ENCODE measurements at regions not wholly inside any gene's neighbourhood (a gene's known extent, or its start where the extent isn't known, plus 50 kb on each side); places are given as distances from the start of the nearest gene placed in this dataset.

- intact Hi-C loops (cut with DNase I) = no loop called here
- DNase-seq (no peak), ATAC-seq (ENCODE audit: poor library complexity) (no peak)
Measured at GRCh38 chr6:48057601-48058000, 53.4 kb downstream of the PTCHD4 start.

DNA sequence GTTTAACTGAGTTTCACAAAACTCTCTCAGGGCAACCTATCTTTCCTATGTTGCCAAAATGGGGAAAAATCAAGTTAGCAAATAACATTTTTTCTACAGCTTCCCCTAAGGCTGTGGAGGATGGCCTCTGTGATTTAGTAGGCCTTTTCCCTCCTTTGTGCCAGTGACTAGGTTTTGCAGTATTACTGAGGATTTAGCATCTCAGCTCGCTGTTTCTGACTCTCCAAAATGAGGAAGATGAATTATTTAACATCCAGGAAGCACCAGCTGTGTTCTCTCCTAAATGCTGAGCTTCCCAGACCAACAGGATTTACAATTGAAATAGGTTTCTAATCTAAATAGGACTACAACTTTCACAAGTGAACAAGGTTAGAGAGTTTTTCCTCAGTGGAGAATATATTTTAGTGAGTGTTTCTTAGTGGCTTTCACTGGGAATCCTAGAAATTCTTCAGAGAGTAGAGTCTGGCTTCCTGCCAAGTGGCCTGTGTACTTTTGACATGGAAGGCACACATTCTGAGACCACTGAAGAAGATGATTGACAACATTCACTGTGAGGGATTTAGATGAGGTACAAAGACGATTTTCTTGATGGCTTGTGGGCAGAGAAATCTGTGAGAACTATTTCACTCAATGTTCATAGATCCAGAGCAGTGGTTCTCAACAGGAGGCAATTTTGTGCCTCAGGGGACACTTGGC lies 62.4 kb downstream of the PTCHD4 start:
- no peak for DNase-seq
- ATAC-seq (ENCODE audit: poor library complexity) = peak; percentile 34
- intact Hi-C loops (cut with DNase I) = no loop called here

GRCh38 chr6:48041894-48042293 lies 69.1 kb downstream of the PTCHD4 start:
- no peak for ATAC-seq (ENCODE audit: poor library complexity)
- DNase-seq = no peak
- intact Hi-C loops (cut with DNase I) = no loop called here

DNA sequence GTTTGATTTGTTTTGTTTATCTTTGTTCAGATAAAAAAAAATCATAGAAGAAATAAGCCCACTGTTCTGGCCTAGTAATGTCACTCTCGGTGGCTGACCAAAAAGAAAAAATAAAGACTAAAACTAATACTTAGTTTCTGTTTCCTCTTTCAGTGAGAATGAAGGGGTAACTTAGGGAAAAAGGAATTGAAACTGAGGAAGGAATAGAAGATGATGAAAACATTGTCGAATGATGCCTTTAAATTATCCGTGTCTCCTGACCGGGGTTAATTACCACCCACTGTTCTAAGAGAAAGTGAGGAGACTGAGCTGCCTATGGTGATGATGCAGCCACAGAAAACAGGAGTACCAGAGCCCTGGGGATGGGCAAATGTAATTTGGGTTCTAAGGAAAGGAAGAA lies 73.1 kb downstream of the PTCHD4 start:
- intact Hi-C loops (cut with DNase I) = no loop called here
- ATAC-seq (ENCODE audit: poor library complexity) (peak; percentile 39), DNase-seq (no peak)

DNA sequence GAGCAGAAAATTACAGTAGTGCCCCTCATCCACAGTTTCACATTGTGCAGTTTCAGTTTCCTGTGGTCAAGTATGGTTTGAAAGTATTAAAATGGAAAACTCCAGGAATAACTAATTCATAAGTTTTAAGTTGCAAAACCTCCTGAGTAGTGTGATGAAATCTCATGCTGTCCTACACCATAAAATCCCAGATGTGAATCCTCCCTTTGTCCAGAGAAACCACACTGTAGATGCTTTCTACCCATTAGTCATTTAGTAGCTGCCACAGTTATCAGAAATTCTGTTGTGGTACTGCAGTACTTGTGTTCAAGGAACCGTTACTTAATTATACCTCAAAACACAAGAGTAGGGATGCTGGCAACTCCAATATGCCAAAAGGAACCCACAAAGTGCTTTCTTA lies 74.7 kb downstream of the PTCHD4 start:
- ATAC-seq (ENCODE audit: poor library complexity) (no peak), DNase-seq (no peak)
- intact Hi-C loops (cut with DNase I) = no loop called here

GRCh38 chr6:48032151-48032550 lies 78.8 kb downstream of the PTCHD4 start:
- no peak for ATAC-seq (ENCODE audit: poor library complexity)
- intact Hi-C loops (cut with DNase I) = no loop called here

GRCh38 chr6:48031711-48032110 lies 79.3 kb downstream of the PTCHD4 start:
- ATAC-seq (ENCODE audit: poor library complexity) = no peak
- intact Hi-C loops (cut with DNase I) = no loop called here
- DNase-seq = no peak

More at GRCh38 chr6:48032151-48032550, 78.8 kb downstream of the PTCHD4 start:
- DNase-seq = no peak

- ATAC-seq (ENCODE audit: poor library complexity) (no peak), DNase-seq (no peak)
- intact Hi-C loops (cut with DNase I) = no loop called here
Measured at GRCh38 chr6:48027704-48028435, 83.1 kb downstream of the PTCHD4 start.

DNA sequence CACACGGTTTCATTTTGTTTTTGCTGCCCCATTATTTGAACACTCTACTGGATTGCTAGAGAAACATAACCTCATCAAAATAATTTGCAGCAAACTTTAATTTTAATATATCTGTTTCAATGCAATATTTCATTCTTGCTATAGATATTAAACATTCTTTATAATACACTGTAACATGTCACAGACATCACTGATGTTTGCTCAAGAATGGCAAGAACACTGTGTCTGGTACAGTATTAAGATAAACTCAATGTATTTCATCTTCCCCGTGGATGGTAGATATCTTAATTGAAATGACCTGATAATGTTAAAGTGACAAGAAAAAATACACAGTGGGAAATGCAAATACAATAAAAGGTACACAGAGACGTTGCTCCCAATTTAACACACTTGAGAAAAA lies 86.0 kb downstream of the PTCHD4 start:
- ATAC-seq (ENCODE audit: poor library complexity) = no peak
- intact Hi-C loops (cut with DNase I) = no loop called here
- no peak for DNase-seq

DNA sequence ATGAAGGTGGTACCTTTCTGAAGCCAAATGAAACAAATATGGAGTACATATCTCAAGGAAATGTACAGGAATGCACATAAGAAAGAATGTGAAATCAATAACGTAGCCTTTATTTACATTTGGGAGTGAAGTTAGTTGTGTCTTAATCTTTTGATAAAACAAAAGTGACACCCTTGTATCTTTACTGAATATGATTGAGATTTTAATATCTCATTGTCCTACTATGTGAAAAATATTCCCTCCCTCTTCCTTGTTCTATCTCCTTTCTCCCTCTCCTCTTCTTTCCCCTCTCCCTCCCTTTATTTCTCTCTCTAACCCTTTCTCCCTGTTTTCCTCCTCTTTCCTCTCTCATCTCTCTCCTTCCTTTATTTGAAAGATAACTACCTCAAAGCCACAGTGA lies 89.1 kb downstream of the PTCHD4 start:
- ATAC-seq (ENCODE audit: poor library complexity) (no peak), DNase-seq (no peak)
- intact Hi-C loops (cut with DNase I) = no loop called here

GRCh38 chr6:48016020-48016755 lies 94.8 kb downstream of the PTCHD4 start:
- DNase-seq (no peak), ATAC-seq (ENCODE audit: poor library complexity) (no peak)
- intact Hi-C loops (cut with DNase I) = no loop called here

DNA sequence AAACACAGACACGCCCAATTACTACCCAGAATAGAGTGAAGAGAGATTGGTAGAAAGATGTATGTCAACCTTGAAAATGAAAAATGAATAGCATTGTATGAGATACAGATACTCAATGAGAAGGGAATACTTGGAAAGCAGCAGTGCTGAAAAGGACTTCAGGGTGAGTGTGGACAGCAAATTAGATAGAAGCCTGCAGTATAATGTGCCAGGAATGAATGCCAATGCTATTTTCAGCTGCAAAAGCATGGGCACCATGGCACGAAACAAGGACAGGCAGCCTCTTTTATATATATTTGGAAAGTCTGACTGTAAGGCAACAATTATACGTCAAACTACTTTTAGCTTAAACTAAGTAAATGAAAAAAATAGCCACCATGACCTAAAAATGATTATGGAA lies 118.2 kb downstream of the PTCHD4 start:
- intact Hi-C loops (cut with DNase I) = no loop called here
- ATAC-seq (ENCODE audit: poor library complexity) (peak; percentile 99), DNase-seq (no peak)

GRCh38 chr6:47983491-47983890 lies 127.5 kb downstream of the PTCHD4 start:
- intact Hi-C loops (cut with DNase I) = no loop called here
- ATAC-seq (ENCODE audit: poor library complexity) = no peak
- no peak for DNase-seq

GRCh38 chr6:47977314-47977713 lies 133.7 kb downstream of the PTCHD4 start:
- ATAC-seq (ENCODE audit: poor library complexity) = no peak
- DNase-seq = no peak
- intact Hi-C loops (cut with DNase I) = no loop called here

GRCh38 chr6:47974106-47974505 lies 136.9 kb downstream of the PTCHD4 start:
- ATAC-seq (ENCODE audit: poor library complexity) (no peak), DNase-seq (no peak)
- intact Hi-C loops (cut with DNase I) = no loop called here

DNA sequence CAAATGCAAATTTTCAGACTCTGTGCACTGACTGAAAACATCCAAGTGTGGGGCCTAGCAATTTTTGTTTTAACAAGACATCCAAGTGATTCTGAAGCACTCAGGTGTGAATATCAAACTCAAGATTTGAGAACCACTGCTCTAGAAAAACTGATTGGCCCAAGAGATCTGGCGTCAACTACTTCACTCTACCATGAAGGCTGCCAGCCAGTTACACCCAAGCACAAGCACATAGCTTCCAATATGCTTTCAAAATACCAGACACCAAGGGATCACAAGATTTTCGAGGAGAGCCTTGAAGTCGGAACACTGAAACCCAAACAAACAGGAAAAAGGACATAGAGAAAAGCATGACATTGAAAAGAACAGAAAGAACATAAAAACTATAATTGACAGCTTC lies 140.2 kb downstream of the PTCHD4 start:
- DNase-seq (no peak), ATAC-seq (ENCODE audit: poor library complexity) (no peak)
- intact Hi-C loops (cut with DNase I) = no loop called here

GRCh38 chr6:47967843-47968242 lies 143.2 kb downstream of the PTCHD4 start:
- DNase-seq (no peak), ATAC-seq (ENCODE audit: poor library complexity) (no peak)
- intact Hi-C loops (cut with DNase I) = no loop called here

GRCh38 chr6:47964969-47965368 lies 146.0 kb downstream of the PTCHD4 start:
- no peak for ATAC-seq (ENCODE audit: poor library complexity)
- intact Hi-C loops (cut with DNase I) = no loop called here

GRCh38 chr6:47952640-47953039 lies 158.4 kb downstream of the PTCHD4 start:
- DNase-seq (no peak), ATAC-seq (ENCODE audit: poor library complexity) (no peak)
- intact Hi-C loops (cut with DNase I) = no loop called here

More at GRCh38 chr6:47964969-47965368, 146.0 kb downstream of the PTCHD4 start:
- no peak for DNase-seq

DNA sequence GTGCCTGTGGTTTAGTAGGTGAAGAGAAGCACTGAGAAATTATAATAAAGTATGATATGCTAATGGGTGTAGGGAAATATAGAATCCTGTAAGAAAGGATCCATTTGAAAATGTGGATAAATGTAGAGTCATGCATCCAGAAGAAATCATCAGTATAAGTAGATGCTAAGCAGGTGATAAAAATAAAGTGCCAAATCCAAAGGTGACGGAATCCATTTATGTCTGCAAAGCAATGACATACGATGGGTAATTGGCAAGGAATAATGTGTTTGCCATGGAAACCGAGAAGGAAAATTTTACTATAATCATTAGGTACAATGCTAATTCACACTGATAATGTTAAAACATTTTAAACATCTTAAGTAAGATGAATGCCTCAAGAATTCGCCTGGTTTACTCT lies 163.0 kb downstream of the OPN5 start:
- intact Hi-C loops (cut with DNase I) = no loop called here
- DNase-seq (no peak), ATAC-seq (ENCODE audit: poor library complexity) (no peak)
